Stromal cell of bone marrow (primary cell): ENCODE measurements at regions not wholly inside any gene's neighbourhood (a gene's known extent, or its start where the extent isn't known, plus 50 kb on each side); places are given as distances from the start of the nearest gene placed in this dataset.

Source experiments
- DNase-seq: peaks from one replicate; pipeline ENCODE4 v3.0.0-alpha.2; 2012; ENCODE audit warnings: low read depth

DNA sequence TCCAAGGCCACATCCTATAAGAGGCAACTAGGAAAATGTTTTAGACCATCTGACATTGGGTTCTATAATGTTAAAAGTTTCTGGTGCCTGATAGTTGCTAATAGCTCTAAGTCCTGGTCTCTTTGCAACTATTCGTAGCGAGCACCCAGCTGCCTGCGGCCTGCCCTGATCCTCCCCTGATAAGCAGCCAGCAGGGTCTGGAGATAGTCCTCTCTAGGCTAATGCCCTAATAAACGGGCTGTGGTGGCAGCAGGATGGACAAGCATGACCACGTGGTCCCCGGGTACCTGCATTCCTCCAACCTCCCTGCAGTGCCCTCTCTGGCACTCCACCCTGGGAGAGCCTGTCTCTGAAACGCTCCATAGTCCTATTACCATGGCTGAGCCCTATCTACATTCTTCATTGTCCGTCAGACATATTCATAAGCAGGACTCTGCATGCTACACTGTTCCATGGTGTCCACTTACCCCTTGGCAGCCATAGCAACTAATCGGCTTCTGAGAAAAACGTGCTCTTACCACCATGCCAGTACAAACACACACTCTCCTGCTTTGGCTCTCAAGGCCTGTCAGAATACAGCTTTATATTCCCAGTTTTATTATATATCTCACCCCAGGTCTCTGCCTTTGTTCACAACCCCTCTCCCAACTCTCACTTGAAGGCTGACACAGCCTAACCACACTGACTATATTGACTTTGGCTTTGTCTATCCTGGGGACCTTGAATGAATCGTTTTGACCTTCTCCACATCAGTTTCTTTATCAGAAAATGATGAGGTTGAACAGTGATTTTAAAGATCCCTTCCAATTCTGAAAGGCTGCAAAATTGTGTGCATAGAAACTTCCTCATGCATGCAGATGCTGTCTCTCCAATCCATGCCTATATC is 49.9 kb upstream of the DAPK1 start:
- DNase-seq, result no peak
